ENCODE measurements at regions not wholly inside any gene's neighbourhood (a gene's known extent, or its start where the extent isn't known, plus 50 kb on each side); places are given as distances from the start of the nearest gene placed in this dataset.
A peak's percentile ranks its signal among the peaks of the same experiment; 100 is the strongest.

DNA sequence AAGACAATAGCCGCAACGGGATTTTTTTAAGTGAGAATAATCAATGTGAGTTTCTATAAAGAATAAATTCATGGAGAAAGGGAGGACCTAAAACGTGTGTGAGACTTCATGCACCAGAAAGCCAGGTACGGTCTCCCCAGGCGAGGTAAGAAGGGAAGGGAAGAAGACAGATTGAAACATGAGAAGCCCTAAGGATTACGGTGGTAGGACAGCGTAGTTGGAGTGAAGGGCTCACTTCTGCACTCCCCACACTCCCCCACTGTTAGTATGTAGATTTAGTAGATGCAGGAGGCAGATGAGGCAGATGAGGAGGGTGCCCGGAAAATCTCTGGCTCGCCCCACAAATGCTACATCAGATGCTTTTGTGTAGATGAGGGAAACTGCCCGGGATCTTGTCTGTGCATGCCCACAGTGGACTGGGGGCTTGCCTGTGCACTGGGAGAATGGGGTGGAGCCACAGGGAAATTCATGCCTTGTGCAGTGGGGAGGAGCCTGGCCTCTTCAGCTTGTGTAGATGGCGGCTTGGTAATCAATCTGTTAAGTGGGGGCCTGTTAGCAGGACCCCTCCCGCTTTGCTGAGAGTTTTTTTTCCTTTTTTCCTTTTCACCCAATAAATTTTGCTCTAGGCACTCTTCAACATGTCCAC is 1544.5 kb upstream of the TENM3 start (continued):
- no peak for TF ChIP-seq FOXP4 (CRISPR knock-in tag; IDR thresholded peaks at IDR 0.05)
- no peak for TF ChIP-seq ZNF567 (CRISPR knock-in tag; IDR thresholded peaks at IDR 0.05; ENCODE audit: borderline replicate concordance)
- TF ChIP-seq ARID3A (IDR thresholded peaks at IDR 0.05; ENCODE audit: low read depth, low read length): no peak

DNA sequence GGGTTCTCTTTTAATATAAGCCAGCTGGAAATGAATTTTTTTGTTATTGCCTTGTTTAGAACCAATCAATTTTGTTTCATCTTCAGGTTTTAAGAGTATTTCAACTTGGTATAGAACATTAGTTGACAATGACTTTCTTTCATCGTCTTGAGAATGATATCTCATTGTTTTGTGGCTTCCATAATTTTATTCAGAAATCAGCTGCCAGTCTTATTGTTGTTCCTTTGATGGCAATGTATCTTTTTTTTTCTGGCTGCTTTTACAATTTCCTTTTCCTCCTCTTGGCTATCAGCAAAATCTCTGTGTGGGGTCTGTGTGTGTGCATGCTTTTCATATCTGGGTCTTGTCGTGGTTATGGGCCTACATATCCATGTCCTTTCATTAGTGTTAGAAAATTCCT is 1536.4 kb upstream of the TENM3 start:
- TF ChIP-seq SOX13 (IDR thresholded peaks at IDR 0.05): no peak
- no peak for TF ChIP-seq SOX13 (CRISPR knock-in tag; conservative IDR thresholded peaks at IDR 0.05 in 1 of 2, IDR thresholded peaks at IDR 0.05 in 1 of 2)
- TF ChIP-seq UBTF (CRISPR knock-in tag; IDR thresholded peaks at IDR 0.05): no peak
- TF ChIP-seq, protein P1, sequence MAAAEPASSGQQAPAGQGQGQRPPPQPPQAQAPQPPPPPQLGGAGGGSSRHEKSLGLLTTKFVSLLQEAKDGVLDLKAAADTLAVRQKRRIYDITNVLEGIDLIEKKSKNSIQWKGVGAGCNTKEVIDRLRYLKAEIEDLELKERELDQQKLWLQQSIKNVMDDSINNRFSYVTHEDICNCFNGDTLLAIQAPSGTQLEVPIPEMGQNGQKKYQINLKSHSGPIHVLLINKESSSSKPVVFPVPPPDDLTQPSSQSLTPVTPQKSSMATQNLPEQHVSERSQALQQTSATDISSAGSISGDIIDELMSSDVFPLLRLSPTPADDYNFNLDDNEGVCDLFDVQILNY (CRISPR knock-in tag; conservative IDR thresholded peaks at IDR 0.05): no peak
- TF ChIP-seq ZNF317 (CRISPR knock-in tag; IDR thresholded peaks at IDR 0.05): peak; percentile 89
- no peak for TF ChIP-seq SYNCRIP (IDR thresholded peaks at IDR 0.05; ENCODE audit: insufficient read depth, low read depth, low read length)
- H3K27ac ChIP-seq (ENCODE audit: extremely low read length, insufficient read depth, low read length): no peak overlapping the region
- H3K79me2 ChIP-seq (ENCODE audit: insufficient read depth, low read length): no peaks in the 10 kb centered on the region
- no TSS peak for BruUV-seq (replicated peaks)
- no peaks in the 10 kb centered on the region for H3K36me3 ChIP-seq (replicated peaks in 1 of 2; ENCODE audit: control insufficient read depth in 1 of 2, insufficient read depth in 2 of 2, low read length in 2 of 2)
- ATAC-seq: no peak
- no peaks in the 10 kb centered on the region for H3K27me3 ChIP-seq (ENCODE audit: control insufficient read depth in 1 of 2, insufficient read depth in 2 of 2, low read length in 2 of 2)
- no peaks in the 10 kb centered on the region for H3K4me1 ChIP-seq (ENCODE audit: insufficient read depth, low read length)
- intact Hi-C loops (cut with micrococcal nuclease; ENCODE audit: unreplicated experiment): no loop called here
- H2AFZ ChIP-seq (ENCODE audit: low read length): no peak overlapping the region
- H3K4me2 ChIP-seq (ENCODE audit: low read depth, low read length): no peak overlapping the region
- ChIA-PET CTCF (ENCODE audit: low intra/inter-chr PET ratio, low total read pairs) (no interaction called here), POLR2A (no interaction called here)
- H3K9ac ChIP-seq (ENCODE audit: insufficient read depth, low read depth, low read length): no peak overlapping the region
- 0% methylated on average over 2 of the region's 2 CpGs for WGBS (ENCODE audit: low lambda C conversion rate)
- H4K20me1 ChIP-seq (ENCODE audit: insufficient read depth, low read length): no peaks in the 10 kb centered on the region
- FAIRE-seq: no peak
- no peak overlapping the region for H3K4me3 ChIP-seq (replicated peaks in 1 of 3; ENCODE audit: insufficient read depth in 1 of 3, low read depth in 2 of 3, low read length in 3 of 3)
- in situ Hi-C loops (cut with HindIII; ENCODE audit: extremely low pct_ligation_motif_present, low pct_unique_long_range_greater_than_20kb): no loop called here
- DNase-seq (ENCODE audit: low spot score): no peak
- H3K9me3 ChIP-seq (ENCODE audit: low read length): peaks cover 4% of the 10 kb centered on the region

Data from HepG2 (cell line).